ENCODE measurements at regions not wholly inside any gene's neighbourhood (a gene's known extent, or its start where the extent isn't known, plus 50 kb on each side); places are given as distances from the start of the nearest gene placed in this dataset.

DNA sequence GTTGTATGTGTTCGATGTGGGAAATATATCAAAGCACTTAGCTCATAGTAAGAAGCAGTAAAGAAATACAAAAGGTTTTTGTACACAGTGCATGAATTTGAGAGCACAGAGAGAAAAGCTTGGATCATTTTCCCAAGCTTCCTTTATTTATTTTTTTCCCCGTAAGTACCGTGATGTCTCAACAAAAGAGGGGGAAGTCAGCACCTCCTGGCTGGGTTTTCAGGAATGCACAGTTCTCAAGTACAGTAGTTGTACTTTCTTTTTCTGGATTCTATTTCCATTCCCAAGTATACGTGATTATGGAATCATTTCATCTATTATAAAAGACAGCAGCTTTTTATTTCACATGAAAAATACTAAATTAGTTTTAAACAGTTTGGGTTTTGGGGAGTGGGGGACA is 171.5 kb upstream of the EDNRA start:
- TF ChIP-seq, protein P1, sequence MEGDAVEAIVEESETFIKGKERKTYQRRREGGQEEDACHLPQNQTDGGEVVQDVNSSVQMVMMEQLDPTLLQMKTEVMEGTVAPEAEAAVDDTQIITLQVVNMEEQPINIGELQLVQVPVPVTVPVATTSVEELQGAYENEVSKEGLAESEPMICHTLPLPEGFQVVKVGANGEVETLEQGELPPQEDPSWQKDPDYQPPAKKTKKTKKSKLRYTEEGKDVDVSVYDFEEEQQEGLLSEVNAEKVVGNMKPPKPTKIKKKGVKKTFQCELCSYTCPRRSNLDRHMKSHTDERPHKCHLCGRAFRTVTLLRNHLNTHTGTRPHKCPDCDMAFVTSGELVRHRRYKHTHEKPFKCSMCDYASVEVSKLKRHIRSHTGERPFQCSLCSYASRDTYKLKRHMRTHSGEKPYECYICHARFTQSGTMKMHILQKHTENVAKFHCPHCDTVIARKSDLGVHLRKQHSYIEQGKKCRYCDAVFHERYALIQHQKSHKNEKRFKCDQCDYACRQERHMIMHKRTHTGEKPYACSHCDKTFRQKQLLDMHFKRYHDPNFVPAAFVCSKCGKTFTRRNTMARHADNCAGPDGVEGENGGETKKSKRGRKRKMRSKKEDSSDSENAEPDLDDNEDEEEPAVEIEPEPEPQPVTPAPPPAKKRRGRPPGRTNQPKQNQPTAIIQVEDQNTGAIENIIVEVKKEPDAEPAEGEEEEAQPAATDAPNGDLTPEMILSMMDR (IDR thresholded peaks at IDR 0.05), result no peak
- TF ChIP-seq POLR2A (IDR thresholded peaks at IDR 0.05), result no peak

Measured in breast epithelium (tissue), 3 donors.